HG02798 (cell line): ENCODE measurements at regions not wholly inside any gene's neighbourhood (a gene's known extent, or its start where the extent isn't known, plus 50 kb on each side); places are given as distances from the start of the nearest gene placed in this dataset.

Experiments used
- ATAC-seq: cut with Tn5 transposase; IDR thresholded peaks from one replicate; pipeline ENCODE4 v1.9.1; 2021; ENCODE audit warnings: mild to moderate bottlenecking; ENCODE audit not compliant: unreplicated experiment, poor library complexity

DNA sequence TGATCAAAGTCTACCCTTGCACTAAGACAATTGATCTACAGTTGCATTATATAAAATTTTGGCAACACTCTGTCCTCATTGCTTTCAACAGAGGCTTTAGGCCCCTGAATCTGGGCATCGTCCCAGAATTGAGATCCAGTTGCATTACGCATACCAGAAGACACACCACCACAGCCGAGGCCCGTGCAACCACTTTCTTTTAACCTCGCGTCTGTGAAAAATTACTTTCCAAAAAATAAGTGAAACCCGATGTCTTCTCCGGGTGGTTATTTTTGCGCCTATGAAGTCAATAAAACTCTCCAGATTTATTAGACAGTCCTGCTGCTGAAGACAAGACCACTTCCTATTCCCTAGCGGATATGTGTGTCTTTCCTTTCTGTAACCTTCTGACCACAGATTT is 52.1 kb upstream of the NFIB start:
- no peak for ATAC-seq

DNA sequence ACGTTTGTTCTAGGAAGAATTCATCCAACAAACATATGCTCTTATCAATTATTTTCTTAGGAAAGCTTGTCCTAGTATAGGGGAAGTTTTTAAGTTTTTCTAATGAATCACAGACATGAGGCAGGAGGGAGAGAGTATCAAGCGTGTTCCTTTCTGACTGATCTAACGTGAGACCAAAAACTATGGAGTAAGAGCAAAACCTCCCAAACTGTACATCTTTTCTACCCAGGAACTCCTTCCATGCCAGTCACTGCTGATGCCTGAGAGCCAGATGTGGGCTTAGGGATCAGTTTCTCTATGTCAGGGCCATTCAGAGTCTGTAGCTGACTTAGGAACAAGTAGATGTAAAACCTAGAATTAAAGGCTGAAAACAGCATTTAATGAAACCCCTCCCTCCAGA is 51.7 kb upstream of the NFIB start:
- no peak for ATAC-seq
